ENCODE measurements at regions not wholly inside any gene's neighbourhood (a gene's known extent, or its start where the extent isn't known, plus 50 kb on each side); places are given as distances from the start of the nearest gene placed in this dataset.

DNA sequence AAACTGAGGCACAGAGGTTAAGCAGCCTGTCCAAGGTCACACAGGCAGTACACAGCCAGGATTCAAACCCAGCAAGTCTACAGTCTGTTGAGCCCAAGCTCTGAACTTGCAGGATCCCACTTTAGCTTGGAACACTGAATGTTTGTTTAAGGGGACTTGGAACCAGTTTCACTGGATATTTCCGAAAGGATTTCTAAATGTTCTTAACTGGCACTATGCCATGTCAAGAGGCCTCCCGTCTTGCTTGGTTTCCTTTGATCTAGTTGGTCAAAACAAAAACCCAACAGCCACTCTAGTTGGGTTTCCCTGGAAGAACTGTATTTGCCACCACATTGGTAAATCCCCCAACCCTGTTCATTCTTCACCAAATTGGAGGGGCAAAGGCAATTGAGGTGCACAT lies 317.6 kb upstream of the KAZN start:
- TF ChIP-seq, protein P1, sequence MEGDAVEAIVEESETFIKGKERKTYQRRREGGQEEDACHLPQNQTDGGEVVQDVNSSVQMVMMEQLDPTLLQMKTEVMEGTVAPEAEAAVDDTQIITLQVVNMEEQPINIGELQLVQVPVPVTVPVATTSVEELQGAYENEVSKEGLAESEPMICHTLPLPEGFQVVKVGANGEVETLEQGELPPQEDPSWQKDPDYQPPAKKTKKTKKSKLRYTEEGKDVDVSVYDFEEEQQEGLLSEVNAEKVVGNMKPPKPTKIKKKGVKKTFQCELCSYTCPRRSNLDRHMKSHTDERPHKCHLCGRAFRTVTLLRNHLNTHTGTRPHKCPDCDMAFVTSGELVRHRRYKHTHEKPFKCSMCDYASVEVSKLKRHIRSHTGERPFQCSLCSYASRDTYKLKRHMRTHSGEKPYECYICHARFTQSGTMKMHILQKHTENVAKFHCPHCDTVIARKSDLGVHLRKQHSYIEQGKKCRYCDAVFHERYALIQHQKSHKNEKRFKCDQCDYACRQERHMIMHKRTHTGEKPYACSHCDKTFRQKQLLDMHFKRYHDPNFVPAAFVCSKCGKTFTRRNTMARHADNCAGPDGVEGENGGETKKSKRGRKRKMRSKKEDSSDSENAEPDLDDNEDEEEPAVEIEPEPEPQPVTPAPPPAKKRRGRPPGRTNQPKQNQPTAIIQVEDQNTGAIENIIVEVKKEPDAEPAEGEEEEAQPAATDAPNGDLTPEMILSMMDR (IDR thresholded peaks at IDR 0.05; ENCODE audit: insufficient read depth, low read length, poor library complexity, severe bottlenecking), result no peak
- no peak for TF ChIP-seq EZH2phosphoT487 (conservative IDR thresholded peaks at IDR 0.05; ENCODE audit: low read length)

Data from SU-DHL-6 (cell line).